WTC11 (cell line): ENCODE measurements at regions not wholly inside any gene's neighbourhood (a gene's known extent, or its start where the extent isn't known, plus 50 kb on each side); places are given as distances from the start of the nearest gene placed in this dataset.

Experiments
- ATAC-seq: fragments of 200-7000 bp; cut with Tn5 transposase; 2 replicates; pipeline ENCODE4 v1.10.0; 2021; ENCODE audit warnings: mild to moderate bottlenecking, moderate library complexity
- CTCF ChIA-PET: fragments of 300-600 bp; sonication (Branson Sonifier 250); formaldehyde crosslinking; loops from one replicate; lab custom pipeline; 2021; ENCODE audit warnings: antibody characterized with exemption; lab: Charles Lee
- POLR2A ChIA-PET: fragments of 350-600 bp; sonication (Branson Sonifier 250); formaldehyde crosslinking; loops from one replicate; lab custom pipeline; 2021; ENCODE audit warnings: antibody characterized with exemption; lab: Charles Lee
- DNase-seq: peaks from one replicate; pipeline ENCODE4 v3.0.0; 2021; ENCODE audit warnings: low spot score
- H3K27ac Mint-ChIP-seq: 2 replicates; pipeline ENCODE4 v1.8.0; 2021; ENCODE audit warnings: mixed read lengths
- H3K27me3 Mint-ChIP-seq: 2 replicates; pipeline ENCODE4 v1.8.0; 2021; ENCODE audit warnings: low read depth, mild to moderate bottlenecking, moderate library complexity, mixed read lengths
- H3K36me3 Mint-ChIP-seq: 2 replicates; pipeline ENCODE4 v1.8.0; 2021; ENCODE audit warnings: mixed read lengths
- H3K4me1 Mint-ChIP-seq: 2 replicates; pipeline ENCODE4 v1.8.0; 2022; ENCODE audit warnings: mixed read lengths
- H3K4me3 Mint-ChIP-seq: 2 replicates; pipeline ENCODE4 v1.8.0; 2021; ENCODE audit warnings: mild to moderate bottlenecking, moderate library complexity, mixed read lengths
- H3K9me3 Mint-ChIP-seq: 2 replicates; pipeline ENCODE4 v1.8.0; 2021; ENCODE audit warnings: mixed read lengths
- ATF1 ChIP-seq: sonication (generic); formaldehyde crosslinking; IDR thresholded peaks from 2 replicates; pipeline ENCODE4 v1.8.1; 2023; ENCODE audit warnings: mild to moderate bottlenecking, moderate library complexity, missing genetic modification reagents
- CREM ChIP-seq: sonication (generic); formaldehyde crosslinking; IDR thresholded peaks from 2 replicates; pipeline ENCODE4 v1.8.1; 2022; ENCODE audit warnings: mild to moderate bottlenecking, missing genetic modification reagents, moderate library complexity
- ERG ChIP-seq: fragments of 250-450 bp; sonication (Bioruptor Pico); IDR thresholded peaks from 2 replicates; pipeline ENCODE4 v1.8.0; 2021; ENCODE audit warnings: mild to moderate bottlenecking
- FOXK1 ChIP-seq: sonication (generic); formaldehyde crosslinking; IDR thresholded peaks from 2 replicates; pipeline ENCODE4 v1.8.0; 2022; ENCODE audit warnings: mild to moderate bottlenecking, moderate library complexity, missing genetic modification reagents
- GTF2I ChIP-seq: fragments of 250-450 bp; sonication (Bioruptor Pico); conservative IDR thresholded peaks from 2 replicates; pipeline ENCODE4 v1.4.0; 2021; ENCODE audit warnings: mild to moderate bottlenecking
- JUN ChIP-seq: sonication (generic); formaldehyde crosslinking; IDR thresholded peaks from 2 replicates; pipeline ENCODE4 v1.8.0; 2023; ENCODE audit warnings: mild to moderate bottlenecking, missing genetic modification reagents
- MYBL2 ChIP-seq: sonication (generic); formaldehyde crosslinking; IDR thresholded peaks from 2 replicates; pipeline ENCODE4 v1.8.1; 2023; ENCODE audit warnings: mild to moderate bottlenecking, moderate library complexity, missing genetic modification reagents
- TEAD4 ChIP-seq: sonication (generic); formaldehyde crosslinking; IDR thresholded peaks from 2 replicates; pipeline ENCODE4 v1.8.0; 2022; ENCODE audit warnings: mild to moderate bottlenecking, missing genetic modification reagents
- TP53 ChIP-seq: sonication (generic); formaldehyde crosslinking; IDR thresholded peaks from 2 replicates; pipeline ENCODE4 v1.8.1; 2023; ENCODE audit warnings: mild to moderate bottlenecking, missing genetic modification reagents
- ZNF317 ChIP-seq: sonication (generic); formaldehyde crosslinking; IDR thresholded peaks from 2 replicates; pipeline ENCODE4 v1.8.1; 2023; ENCODE audit warnings: low read depth, mild to moderate bottlenecking, moderate library complexity, missing genetic modification reagents, borderline replicate concordance
- ZNF396 ChIP-seq: fragments of 250-450 bp; sonication (Bioruptor Pico); IDR thresholded peaks from 2 replicates; pipeline ENCODE4 v1.8.0; 2021; ENCODE audit warnings: mild to moderate bottlenecking, moderate library complexity, borderline replicate concordance
- ZNF416 ChIP-seq: fragments of 250-450 bp; sonication (Bioruptor Pico); IDR thresholded peaks from 2 replicates; pipeline ENCODE4 v1.9.0; 2021; ENCODE audit warnings: mild to moderate bottlenecking, inconsistent platforms
- ZNF423 ChIP-seq: fragments of 250-450 bp; sonication (Bioruptor Pico); IDR thresholded peaks from 2 replicates; pipeline ENCODE4 v2.1.2; 2022; ENCODE audit warnings: mild to moderate bottlenecking, moderate library complexity
- TF ChIP-seq, protein P1 (sequence below): sonication (generic); formaldehyde crosslinking; IDR thresholded peaks from 2 replicates; pipeline ENCODE4 v1.8.1; 2022; ENCODE audit warnings: low read depth, mild to moderate bottlenecking, moderate library complexity, missing genetic modification reagents, borderline replicate concordance
- TF ChIP-seq, protein P2 (sequence below): sonication (generic); formaldehyde crosslinking; IDR thresholded peaks from 2 replicates; pipeline ENCODE4 v1.8.0; 2022; ENCODE audit warnings: mild to moderate bottlenecking, missing genetic modification reagents
- TF ChIP-seq, protein P3 (sequence below): fragments of 250-450 bp; sonication (Bioruptor Pico); IDR thresholded peaks from 2 replicates; pipeline ENCODE4 v1.9.0; 2021; ENCODE audit warnings: moderate library complexity, mild to moderate bottlenecking, inconsistent platforms, borderline replicate concordance
- TF ChIP-seq, protein P4 (sequence below): sonication (generic); formaldehyde crosslinking; IDR thresholded peaks from 2 replicates; pipeline ENCODE4 v1.8.0; 2023; ENCODE audit warnings: missing genetic modification reagents
- TF ChIP-seq, protein P5 (sequence below): fragments of 250-450 bp; sonication (Bioruptor Pico); IDR thresholded peaks from 2 replicates; pipeline ENCODE4 v1.9.0; 2021; ENCODE audit warnings: mild to moderate bottlenecking

DNA sequence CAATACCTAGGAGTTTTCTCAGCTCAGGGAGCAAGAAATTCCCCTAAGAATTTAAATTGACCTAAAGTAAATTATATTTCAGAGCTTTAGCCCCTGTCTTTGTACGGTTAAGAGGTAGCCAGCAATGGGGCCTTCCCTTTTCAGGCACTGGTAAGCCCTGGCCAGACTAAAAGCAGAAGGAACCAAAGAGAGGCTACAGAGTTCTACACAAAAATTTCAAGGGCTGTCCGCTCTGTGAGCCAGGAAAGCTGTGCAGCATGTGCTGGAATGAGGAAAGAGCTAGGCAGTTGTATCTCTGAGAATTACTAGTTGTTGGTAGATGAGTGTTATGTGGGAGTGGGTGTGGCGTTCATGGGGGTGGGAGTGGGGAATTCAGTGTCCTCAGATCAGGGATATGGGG, 96.3 kb upstream of the MAFB start:
- Mint-ChIP-seq H3K4me3 (no peak overlapping the region), H3K27me3 (peaks cover 2% of the 10 kb centered on the region; the same call in 1 of the 2 replicates), H3K36me3 (no peaks in the 10 kb centered on the region), H3K27ac (no peak overlapping the region), H3K9me3 (peaks cover 4% of the 10 kb centered on the region), H3K4me1 (no peaks in the 10 kb centered on the region)
- ATAC-seq = no peak
- POLR2A ChIA-PET = no interaction called here
- CTCF ChIA-PET = interaction anchor here (1.8 kb wide), 1 partner anchor 12 kb away, joined by 5 read pairs; no protein-coding TSS in a partner anchor
- no peak for DNase-seq
- TF ChIP-seq CREM = no peak
- TF ChIP-seq MYBL2 (CRISPR knock-in tag) = no peak
- TF ChIP-seq, protein P1, sequence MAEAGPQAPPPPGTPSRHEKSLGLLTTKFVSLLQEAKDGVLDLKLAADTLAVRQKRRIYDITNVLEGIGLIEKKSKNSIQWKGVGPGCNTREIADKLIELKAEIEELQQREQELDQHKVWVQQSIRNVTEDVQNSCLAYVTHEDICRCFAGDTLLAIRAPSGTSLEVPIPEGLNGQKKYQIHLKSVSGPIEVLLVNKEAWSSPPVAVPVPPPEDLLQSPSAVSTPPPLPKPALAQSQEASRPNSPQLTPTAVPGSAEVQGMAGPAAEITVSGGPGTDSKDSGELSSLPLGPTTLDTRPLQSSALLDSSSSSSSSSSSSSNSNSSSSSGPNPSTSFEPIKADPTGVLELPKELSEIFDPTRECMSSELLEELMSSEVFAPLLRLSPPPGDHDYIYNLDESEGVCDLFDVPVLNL (CRISPR knock-in tag) = no peak
- no peak for TF ChIP-seq ZNF396 (CRISPR knock-in tag)
- TF ChIP-seq TEAD4 (CRISPR knock-in tag) = no peak
- TF ChIP-seq, protein P2, sequence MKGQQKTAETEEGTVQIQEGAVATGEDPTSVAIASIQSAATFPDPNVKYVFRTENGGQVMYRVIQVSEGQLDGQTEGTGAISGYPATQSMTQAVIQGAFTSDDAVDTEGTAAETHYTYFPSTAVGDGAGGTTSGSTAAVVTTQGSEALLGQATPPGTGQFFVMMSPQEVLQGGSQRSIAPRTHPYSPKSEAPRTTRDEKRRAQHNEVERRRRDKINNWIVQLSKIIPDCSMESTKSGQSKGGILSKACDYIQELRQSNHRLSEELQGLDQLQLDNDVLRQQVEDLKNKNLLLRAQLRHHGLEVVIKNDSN (CRISPR knock-in tag) = no peak

DNA sequence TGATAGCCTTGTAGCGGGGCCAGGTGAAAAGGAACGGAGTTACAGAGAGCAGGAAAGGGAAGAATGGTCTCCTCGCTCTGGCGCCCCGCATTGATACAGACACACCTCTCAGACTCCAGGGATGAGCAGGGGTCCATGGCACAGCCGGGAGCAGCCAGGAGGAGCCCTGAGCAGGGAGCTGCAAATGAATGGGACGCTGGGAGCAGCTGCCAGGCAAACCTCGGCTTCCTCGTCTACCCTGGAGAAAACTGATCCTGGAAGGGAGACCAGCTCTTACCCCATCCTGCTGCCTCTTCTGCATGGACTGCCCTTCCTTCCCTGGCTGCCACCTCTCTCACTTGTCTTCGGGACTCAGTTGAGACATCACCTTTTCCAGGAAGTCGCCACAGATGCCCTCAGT, 97.3 kb upstream of the MAFB start:
- ChIA-PET POLR2A (no interaction called here), CTCF (interaction anchor here (1.8 kb wide), 1 partner anchor 11 kb away, joined by 5 read pairs; no protein-coding TSS in a partner anchor)
- no peak for DNase-seq
- Mint-ChIP-seq H3K27me3 (peaks cover 2% of the 10 kb centered on the region; the same call in 1 of the 2 replicates), H3K4me1 (no peaks in the 10 kb centered on the region), H3K36me3 (no peaks in the 10 kb centered on the region), H3K9me3 (peaks cover 5% of the 10 kb centered on the region), H3K4me3 (no peak overlapping the region), H3K27ac (no peak overlapping the region)
- no peak for ATAC-seq
- TF ChIP-seq, protein P3, sequence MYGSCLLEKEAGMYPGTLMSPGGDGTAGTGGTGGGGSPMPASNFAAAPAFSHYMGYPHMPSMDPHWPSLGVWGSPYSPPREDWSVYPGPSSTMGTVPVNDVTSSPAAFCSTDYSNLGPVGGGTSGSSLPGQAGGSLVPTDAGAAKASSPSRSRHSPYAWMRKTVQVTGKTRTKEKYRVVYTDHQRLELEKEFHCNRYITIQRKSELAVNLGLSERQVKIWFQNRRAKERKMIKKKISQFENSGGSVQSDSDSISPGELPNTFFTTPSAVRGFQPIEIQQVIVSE (CRISPR knock-in tag) = no peak
- TF ChIP-seq JUN (CRISPR knock-in tag) = no peak
- no peak for TF ChIP-seq ATF1 (CRISPR knock-in tag)
- TF ChIP-seq ZNF416 (CRISPR knock-in tag) = no peak
- TF ChIP-seq FOXK1 (CRISPR knock-in tag) = no peak

DNA sequence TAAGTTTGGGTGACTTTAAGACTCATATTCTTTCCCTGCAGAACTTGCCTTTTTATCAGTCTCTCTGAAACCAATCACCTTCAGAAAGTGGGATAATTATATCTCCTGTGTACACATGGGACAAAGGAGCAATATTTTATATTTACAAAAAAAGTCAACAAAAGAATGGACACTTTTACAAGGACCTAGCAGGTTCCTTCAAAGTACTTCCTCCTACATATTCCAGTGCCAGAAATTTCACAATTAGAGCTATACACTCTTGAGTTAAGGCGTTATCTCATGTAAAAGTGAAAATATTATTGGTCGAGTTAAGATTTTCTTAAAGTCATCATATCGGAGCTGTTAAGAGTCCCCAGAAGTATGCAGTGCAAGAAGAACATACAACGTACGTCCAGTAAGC, 98.9 kb upstream of the MAFB start:
- no peaks in the 10 kb centered on the region for H3K36me3 Mint-ChIP-seq
- peaks cover 7% of the 10 kb centered on the region; the same call in 1 of the 2 replicates for H3K4me1 Mint-ChIP-seq
- TF ChIP-seq TP53 (CRISPR knock-in tag) (no peak), ERG (no peak), ZNF423 (CRISPR knock-in tag) (no peak), GTF2I (no peak), MYBL2 (CRISPR knock-in tag) (no peak), FOXK1 (CRISPR knock-in tag) (no peak), ZNF317 (CRISPR knock-in tag) (no peak)
- TF ChIP-seq, protein P3 (CRISPR knock-in tag) = no peak
- TF ChIP-seq, protein P4, sequence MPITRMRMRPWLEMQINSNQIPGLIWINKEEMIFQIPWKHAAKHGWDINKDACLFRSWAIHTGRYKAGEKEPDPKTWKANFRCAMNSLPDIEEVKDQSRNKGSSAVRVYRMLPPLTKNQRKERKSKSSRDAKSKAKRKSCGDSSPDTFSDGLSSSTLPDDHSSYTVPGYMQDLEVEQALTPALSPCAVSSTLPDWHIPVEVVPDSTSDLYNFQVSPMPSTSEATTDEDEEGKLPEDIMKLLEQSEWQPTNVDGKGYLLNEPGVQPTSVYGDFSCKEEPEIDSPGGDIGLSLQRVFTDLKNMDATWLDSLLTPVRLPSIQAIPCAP (CRISPR knock-in tag) = no peak
- TF ChIP-seq, protein P5, sequence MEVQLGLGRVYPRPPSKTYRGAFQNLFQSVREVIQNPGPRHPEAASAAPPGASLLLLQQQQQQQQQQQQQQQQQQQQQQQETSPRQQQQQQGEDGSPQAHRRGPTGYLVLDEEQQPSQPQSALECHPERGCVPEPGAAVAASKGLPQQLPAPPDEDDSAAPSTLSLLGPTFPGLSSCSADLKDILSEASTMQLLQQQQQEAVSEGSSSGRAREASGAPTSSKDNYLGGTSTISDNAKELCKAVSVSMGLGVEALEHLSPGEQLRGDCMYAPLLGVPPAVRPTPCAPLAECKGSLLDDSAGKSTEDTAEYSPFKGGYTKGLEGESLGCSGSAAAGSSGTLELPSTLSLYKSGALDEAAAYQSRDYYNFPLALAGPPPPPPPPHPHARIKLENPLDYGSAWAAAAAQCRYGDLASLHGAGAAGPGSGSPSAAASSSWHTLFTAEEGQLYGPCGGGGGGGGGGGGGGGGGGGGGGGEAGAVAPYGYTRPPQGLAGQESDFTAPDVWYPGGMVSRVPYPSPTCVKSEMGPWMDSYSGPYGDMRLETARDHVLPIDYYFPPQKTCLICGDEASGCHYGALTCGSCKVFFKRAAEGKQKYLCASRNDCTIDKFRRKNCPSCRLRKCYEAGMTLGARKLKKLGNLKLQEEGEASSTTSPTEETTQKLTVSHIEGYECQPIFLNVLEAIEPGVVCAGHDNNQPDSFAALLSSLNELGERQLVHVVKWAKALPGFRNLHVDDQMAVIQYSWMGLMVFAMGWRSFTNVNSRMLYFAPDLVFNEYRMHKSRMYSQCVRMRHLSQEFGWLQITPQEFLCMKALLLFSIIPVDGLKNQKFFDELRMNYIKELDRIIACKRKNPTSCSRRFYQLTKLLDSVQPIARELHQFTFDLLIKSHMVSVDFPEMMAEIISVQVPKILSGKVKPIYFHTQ (CRISPR knock-in tag) = no peak
- H3K27me3 Mint-ChIP-seq = no peaks in the 10 kb centered on the region; the same call in 1 of the 2 replicates
- H3K9me3 Mint-ChIP-seq = peaks cover 7% of the 10 kb centered on the region
- ATAC-seq (no peak), DNase-seq (no peak)
- CTCF ChIA-PET = interaction anchor here (1.0 kb wide), 1 partner anchor 159 kb away, joined by 3 read pairs; no protein-coding TSS in a partner anchor
- no peak overlapping the region for H3K4me3 Mint-ChIP-seq
- POLR2A ChIA-PET = no interaction called here
- no peak overlapping the region for H3K27ac Mint-ChIP-seq
